DND-41 (cell line): ENCODE measurements at regions not wholly inside any gene's neighbourhood (a gene's known extent, or its start where the extent isn't known, plus 50 kb on each side); places are given as distances from the start of the nearest gene placed in this dataset.

Experiments
- ATAC-seq: fragments of 200-7000 bp; cut with Tn5 transposase; 3 replicates; pipeline ENCODE4 v1.9.1; 2021; ENCODE audit warnings: low read depth; ENCODE audit not compliant: insufficient read depth
- DNase-seq: peaks from one replicate; pipeline ENCODE4 v3.0.0-alpha.2; 2020
- H2AFZ ChIP-seq: 2 replicates; pipeline ENCODE4 v1.6.0; 2012; ENCODE audit warnings: low read depth, low read length
- H3K27ac ChIP-seq: 2 replicates; pipeline ENCODE4 v1.5.1; 2012; ENCODE audit warnings: low read length, inconsistent platforms
- H3K27me3 ChIP-seq: fragments of 200-600 bp; sonication (generic); 2 replicates; pipeline ENCODE4 v1.6.0; 2012; ENCODE audit warnings: low read length, mild to moderate bottlenecking, inconsistent platforms; ENCODE audit not compliant: insufficient read depth, poor library complexity
- H3K36me3 ChIP-seq: 2 replicates; pipeline ENCODE4 v1.5.1; 2012; ENCODE audit warnings: low read length, inconsistent platforms; ENCODE audit not compliant: insufficient read depth
- H3K4me1 ChIP-seq: 2 replicates; pipeline ENCODE4 v1.5.1; 2012; ENCODE audit warnings: mild to moderate bottlenecking, low read length; ENCODE audit not compliant: insufficient read depth
- H3K4me2 ChIP-seq: 2 replicates; pipeline ENCODE4 v1.6.0; 2012; ENCODE audit warnings: mild to moderate bottlenecking, moderate library complexity, low read length, inconsistent platforms; ENCODE audit not compliant: insufficient read depth
- H3K4me3 ChIP-seq, 2 experiments: fragments of 200-600 bp in 1 of 2; shearing (Covaris generic) in 1 of 2; 2 replicates each; pipeline ENCODE4 v1.5.1; 2012 to 2016; ENCODE audit warnings: inconsistent platforms in 2 of 2, low read length in 2 of 2, mild to moderate bottlenecking in 2 of 2, low read depth in 1 of 2, moderate library complexity in 1 of 2
- H3K79me2 ChIP-seq: 2 replicates; pipeline ENCODE4 v1.6.0; 2012; ENCODE audit warnings: low read length, inconsistent platforms; ENCODE audit not compliant: insufficient read depth
- H3K9ac ChIP-seq: 2 replicates; pipeline ENCODE4 v1.6.0; 2012; ENCODE audit warnings: low read depth, mild to moderate bottlenecking, inconsistent platforms, low read length, moderate library complexity
- H3K9me3 ChIP-seq: 2 replicates; pipeline ENCODE4 v1.5.1; 2012; ENCODE audit warnings: low read length, moderate library complexity, mild to moderate bottlenecking, inconsistent platforms; ENCODE audit not compliant: insufficient read depth, severe bottlenecking
- H4K20me1 ChIP-seq: 2 replicates; pipeline ENCODE4 v1.6.0; 2012; ENCODE audit warnings: low read length; ENCODE audit not compliant: insufficient read depth
- CTCF ChIP-seq: IDR thresholded peaks from 2 replicates; pipeline ENCODE4 v1.5.1; 2012; ENCODE audit warnings: borderline replicate concordance, low read length, moderate library complexity, mild to moderate bottlenecking; ENCODE audit not compliant: poor library complexity, severe bottlenecking; ENCODE audit errors: extremely low read depth
- EZH2 ChIP-seq: IDR thresholded peaks from 3 replicates; pipeline ENCODE4 v1.6.1; 2012; ENCODE audit warnings: borderline replicate concordance, low read depth, mild to moderate bottlenecking, moderate library complexity, low read length, inconsistent platforms; ENCODE audit not compliant: severe bottlenecking

DNA sequence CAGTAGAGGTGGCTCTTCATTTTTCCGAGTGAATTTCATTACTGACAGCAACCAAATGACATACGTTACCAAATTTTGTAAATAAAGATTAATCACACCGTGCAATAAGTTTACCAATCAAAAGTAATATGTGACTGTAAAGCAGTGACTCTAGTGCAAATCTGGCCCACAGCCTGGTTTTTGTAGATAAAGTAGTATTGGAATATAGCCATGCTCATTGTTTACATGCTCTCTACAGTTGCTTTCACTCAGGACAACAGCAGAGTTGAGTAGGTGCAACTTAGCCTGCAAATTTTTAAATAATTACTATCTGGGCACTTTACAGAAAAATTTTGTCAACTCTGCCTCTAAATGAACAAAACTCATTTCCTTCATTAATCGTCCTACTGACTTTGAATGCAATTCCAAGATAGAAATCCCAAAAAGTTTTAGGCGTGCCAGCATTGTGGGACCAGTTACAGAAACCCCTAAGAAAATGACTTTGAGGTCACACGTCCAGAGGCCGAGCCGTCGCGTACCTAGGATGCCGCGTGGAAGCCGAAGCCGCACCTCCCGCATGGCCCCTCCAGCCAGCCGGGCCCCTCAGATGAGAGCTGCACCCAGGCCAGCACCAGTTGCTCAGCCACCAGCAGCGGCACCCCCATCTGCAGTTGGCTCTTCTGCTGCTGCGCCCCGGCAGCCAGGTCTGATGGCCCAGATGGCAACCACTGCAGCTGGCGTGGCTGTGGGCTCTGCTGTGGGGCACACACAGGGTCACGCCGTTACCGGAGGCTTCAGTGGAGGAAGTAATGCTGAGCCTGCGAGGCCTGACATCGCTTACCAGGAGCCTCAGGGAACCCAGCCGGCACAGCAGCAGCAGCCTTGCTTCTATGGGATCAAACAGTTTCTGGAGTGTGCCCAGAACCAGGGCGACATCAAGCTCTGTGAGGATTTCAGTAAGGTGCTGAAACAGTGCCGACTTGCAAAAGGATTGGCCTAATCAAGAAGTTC lies 180.7 kb upstream of the TLE4 start:
- Histone ChIP-seq H4K20me1 (no peaks in the 10 kb centered on the region), H3K27ac (no peak overlapping the region), H3K9me3 (no peaks in the 10 kb centered on the region), H3K36me3 (no peaks in the 10 kb centered on the region), H3K9ac (no peak overlapping the region), H3K4me3 (no peak overlapping the region), H3K79me2 (no peaks in the 10 kb centered on the region), H3K27me3 (no peaks in the 10 kb centered on the region), H3K4me1 (no peaks in the 10 kb centered on the region), H2AFZ (no peak overlapping the region), H3K4me2 (no peak overlapping the region)
- TF ChIP-seq CTCF (no peak), EZH2 (no peak)
- ATAC-seq (no peak), DNase-seq (no peak)

DNA sequence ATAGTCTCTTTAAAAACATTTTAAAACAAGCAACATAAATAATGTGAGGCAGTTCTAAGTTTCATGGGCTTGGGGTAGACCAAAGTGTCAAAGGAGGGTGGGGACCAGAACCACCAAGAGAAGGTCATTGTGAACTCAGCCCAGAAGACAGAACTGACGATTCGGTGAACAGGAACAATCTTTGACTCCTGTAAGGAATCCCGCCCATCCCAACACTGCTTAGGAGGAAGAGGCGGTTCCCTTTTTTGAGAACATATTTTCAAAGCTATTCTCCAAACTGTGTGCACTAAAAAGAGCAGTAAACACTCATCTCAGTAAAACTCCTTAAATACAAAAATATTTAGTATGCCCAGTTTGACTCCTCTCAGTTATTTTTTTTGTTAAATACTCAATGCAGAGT lies 176.5 kb upstream of the TLE4 start:
- no peak overlapping the region for H3K27ac ChIP-seq

DNA sequence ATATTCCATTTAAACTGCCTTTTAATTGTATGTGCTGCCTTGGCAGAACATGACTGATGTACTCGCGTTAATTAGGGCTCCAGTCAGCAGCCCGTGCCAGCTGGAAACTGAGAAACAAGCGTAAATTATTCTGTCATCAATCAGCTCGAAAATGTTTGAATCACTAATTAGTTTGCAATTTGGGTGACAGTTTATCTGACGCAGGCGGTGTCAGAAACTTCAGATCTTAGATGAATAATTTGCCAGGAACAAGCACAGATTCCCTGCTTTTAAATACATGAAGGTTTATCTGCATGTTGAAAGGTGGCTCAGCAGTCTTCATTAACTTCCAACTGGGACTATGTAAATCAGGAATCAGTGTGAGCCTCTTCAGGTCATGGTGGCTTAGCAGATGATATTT lies 176.0 kb upstream of the TLE4 start:
- H3K9ac ChIP-seq: no peak overlapping the region
- no peaks in the 10 kb centered on the region for H3K27me3 ChIP-seq
- no peaks in the 10 kb centered on the region for H3K4me1 ChIP-seq
- H3K79me2 ChIP-seq: no peaks in the 10 kb centered on the region
- no peaks in the 10 kb centered on the region for H3K36me3 ChIP-seq
- TF ChIP-seq CTCF (no peak), EZH2 (no peak)
- H3K4me2 ChIP-seq: no peak overlapping the region
- DNase-seq: no peak
- H3K9me3 ChIP-seq: no peaks in the 10 kb centered on the region
- no peak overlapping the region for H3K4me3 ChIP-seq
- H2AFZ ChIP-seq: no peak overlapping the region
- no peak overlapping the region for H3K27ac ChIP-seq
- no peaks in the 10 kb centered on the region for H4K20me1 ChIP-seq
- ATAC-seq: no peak

More for the DNA sequence above, 176.5 kb upstream of the TLE4 start:
- Histone ChIP-seq H3K36me3 (no peaks in the 10 kb centered on the region), H3K79me2 (no peaks in the 10 kb centered on the region), H4K20me1 (no peaks in the 10 kb centered on the region), H3K9me3 (no peaks in the 10 kb centered on the region), H3K4me3 (no peak overlapping the region), H3K9ac (no peak overlapping the region), H2AFZ (no peak overlapping the region), H3K4me1 (no peaks in the 10 kb centered on the region), H3K4me2 (no peak overlapping the region), H3K27me3 (no peaks in the 10 kb centered on the region)
- DNase-seq: no peak
- no peak for ATAC-seq
- no peak for TF ChIP-seq CTCF
- no peak for TF ChIP-seq EZH2
